ENCODE measurements at regions not wholly inside any gene's neighbourhood (a gene's known extent, or its start where the extent isn't known, plus 50 kb on each side); places are given as distances from the start of the nearest gene placed in this dataset.

DNA sequence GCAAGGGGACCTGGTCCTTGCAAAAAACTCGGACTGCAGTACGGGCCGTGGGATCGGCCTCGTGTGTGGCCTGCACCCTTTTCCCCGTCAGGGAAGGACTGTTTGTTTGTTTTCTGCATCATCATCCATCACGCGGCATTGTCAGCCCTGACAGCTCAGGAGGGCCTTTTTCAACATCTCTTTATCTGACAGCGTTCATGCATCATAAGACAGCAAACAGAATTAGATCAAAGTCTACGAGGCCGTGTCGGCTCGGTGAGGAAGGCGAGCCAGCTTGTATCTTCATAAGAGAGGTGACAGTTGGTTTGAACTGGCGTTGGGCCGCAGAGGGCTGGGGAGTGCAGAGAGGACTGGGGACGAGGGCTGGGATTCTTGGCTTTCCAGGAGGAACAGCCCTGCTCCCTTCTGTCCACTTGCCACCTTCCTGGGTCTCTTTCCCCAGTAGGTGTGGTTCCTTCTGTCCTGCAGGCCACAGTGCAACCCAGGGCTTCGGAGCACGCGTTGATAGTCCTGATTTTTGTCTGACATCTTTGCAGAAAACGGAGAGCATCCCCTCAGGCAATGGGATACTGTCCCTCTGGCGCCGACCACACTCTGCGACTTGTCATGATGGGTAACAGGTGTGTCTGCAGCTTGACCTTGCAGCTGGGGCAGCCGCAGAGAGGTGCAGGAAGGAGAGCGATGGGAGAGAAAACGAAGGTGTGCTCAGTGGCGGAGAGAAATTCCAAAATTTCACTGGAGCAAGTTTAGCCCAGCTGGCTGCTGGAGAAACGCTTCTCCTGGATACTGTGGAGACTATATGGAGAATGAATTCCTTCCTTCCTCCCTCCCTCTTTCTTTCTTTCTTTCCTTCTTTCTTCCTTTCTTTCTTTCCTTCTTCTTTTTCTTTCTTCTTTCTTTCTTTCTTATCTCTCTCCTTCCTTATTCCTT, 104.0 kb upstream of the SHOX start:
- no peaks in the 10 kb centered on the region for H3K27me3 Mint-ChIP-seq
- Histone ChIP-seq H3K36me3 (ENCODE audit: insufficient read depth, low read length) (no peaks in the 10 kb centered on the region), H3K27me3 (ENCODE audit: control insufficient read depth in 1 of 2, insufficient read depth in 2 of 2, low read length in 2 of 2) (no peaks in the 10 kb centered on the region), H3K9me3 (ENCODE audit: control insufficient read depth in 1 of 2, insufficient read depth in 1 of 2, low read length in 2 of 2) (peaks cover 5 to 55% of the 10 kb centered on the region in 2 experiments), H3K27ac (ENCODE audit: low read depth in 1 of 2, low read length in 2 of 2) (no peak overlapping the region), H3K4me1 (ENCODE audit: insufficient read depth, low read length) (no peaks in the 10 kb centered on the region), H3K4me3 (ENCODE audit: low read length) (no peak overlapping the region)
- ATAC-seq (ENCODE audit: poor library complexity) (no peak), DNase-seq (no peak)
- TF ChIP-seq, protein P1, sequence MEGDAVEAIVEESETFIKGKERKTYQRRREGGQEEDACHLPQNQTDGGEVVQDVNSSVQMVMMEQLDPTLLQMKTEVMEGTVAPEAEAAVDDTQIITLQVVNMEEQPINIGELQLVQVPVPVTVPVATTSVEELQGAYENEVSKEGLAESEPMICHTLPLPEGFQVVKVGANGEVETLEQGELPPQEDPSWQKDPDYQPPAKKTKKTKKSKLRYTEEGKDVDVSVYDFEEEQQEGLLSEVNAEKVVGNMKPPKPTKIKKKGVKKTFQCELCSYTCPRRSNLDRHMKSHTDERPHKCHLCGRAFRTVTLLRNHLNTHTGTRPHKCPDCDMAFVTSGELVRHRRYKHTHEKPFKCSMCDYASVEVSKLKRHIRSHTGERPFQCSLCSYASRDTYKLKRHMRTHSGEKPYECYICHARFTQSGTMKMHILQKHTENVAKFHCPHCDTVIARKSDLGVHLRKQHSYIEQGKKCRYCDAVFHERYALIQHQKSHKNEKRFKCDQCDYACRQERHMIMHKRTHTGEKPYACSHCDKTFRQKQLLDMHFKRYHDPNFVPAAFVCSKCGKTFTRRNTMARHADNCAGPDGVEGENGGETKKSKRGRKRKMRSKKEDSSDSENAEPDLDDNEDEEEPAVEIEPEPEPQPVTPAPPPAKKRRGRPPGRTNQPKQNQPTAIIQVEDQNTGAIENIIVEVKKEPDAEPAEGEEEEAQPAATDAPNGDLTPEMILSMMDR (IDR thresholded peaks at IDR 0.05): no peak
- ChIA-PET CTCF (no interaction called here), POLR2A (no interaction called here)
- H3K36me3 Mint-ChIP-seq (ENCODE audit: low read depth): no peaks in the 10 kb centered on the region
- intact Hi-C loops (cut with DNase I, micrococcal nuclease): no loop called here
- peaks cover 3% of the 10 kb centered on the region for H3K9me3 Mint-ChIP-seq
- no peak overlapping the region for H3K27ac Mint-ChIP-seq
- no peak overlapping the region for H3K4me3 Mint-ChIP-seq
- H3K4me1 Mint-ChIP-seq (ENCODE audit: low read depth): no peaks in the 10 kb centered on the region

DNA sequence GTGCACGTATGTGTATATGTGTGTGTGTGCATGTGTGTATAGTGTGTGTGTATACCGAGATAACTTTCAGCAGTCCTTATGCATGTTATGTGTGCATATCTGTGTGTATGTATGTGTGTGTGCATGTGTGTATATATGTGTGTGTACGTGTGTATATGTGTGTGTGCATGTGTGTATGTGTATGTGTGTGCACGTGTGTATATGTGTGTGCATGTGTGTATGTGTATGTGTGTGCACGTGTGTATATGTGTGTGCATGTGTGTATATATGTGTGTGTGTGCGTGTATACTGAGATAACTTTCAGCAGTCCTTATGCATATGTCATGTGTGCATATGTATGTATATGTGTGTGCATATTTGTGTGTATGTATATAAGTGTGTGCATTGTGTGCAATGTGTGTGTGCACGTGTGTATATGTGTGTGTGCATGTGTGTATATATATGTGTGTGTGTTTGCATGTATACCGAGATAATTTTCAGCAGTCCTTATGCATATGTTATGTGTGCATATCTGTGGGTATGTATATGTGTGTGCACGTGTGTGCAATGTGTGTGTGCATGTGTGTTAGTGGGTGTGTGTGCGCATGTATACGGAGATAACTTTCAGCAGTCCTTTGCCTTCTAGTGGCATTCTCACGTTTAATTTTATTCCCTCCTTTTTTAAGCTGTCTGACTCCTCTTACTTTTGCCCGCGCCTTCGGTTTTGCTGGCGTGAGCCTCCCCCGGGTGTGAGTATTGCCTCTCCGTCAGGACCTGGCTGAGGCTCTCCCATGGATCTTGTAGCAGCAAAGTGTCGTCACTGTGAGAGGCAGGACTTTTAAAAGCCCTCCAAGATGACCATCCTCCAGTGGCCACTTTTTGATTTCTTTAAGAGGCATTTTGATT, 99.6 kb upstream of the SHOX start:
- H3K27me3 Mint-ChIP-seq: no peaks in the 10 kb centered on the region
- intact Hi-C loops (cut with DNase I, micrococcal nuclease): no loop called here
- H3K9me3 Mint-ChIP-seq: peaks cover 3% of the 10 kb centered on the region
- DNase-seq: no peak
- TF ChIP-seq, protein P1 (IDR thresholded peaks at IDR 0.05): no peak
- Histone ChIP-seq H3K9me3 (ENCODE audit: control insufficient read depth in 1 of 2, insufficient read depth in 1 of 2, low read length in 2 of 2) (peaks cover 0 to 34% of the 10 kb centered on the region in 2 experiments), H3K27me3 (ENCODE audit: control insufficient read depth in 1 of 2, insufficient read depth in 2 of 2, low read length in 2 of 2) (no peaks in the 10 kb centered on the region), H3K27ac (ENCODE audit: low read depth in 1 of 2, low read length in 2 of 2) (no peak overlapping the region), H3K4me3 (ENCODE audit: low read length) (no peak overlapping the region), H3K4me1 (ENCODE audit: insufficient read depth, low read length) (no peaks in the 10 kb centered on the region), H3K36me3 (ENCODE audit: insufficient read depth, low read length) (no peaks in the 10 kb centered on the region)
- H3K4me1 Mint-ChIP-seq (ENCODE audit: low read depth): no peaks in the 10 kb centered on the region
- POLR2A ChIA-PET: no interaction called here
- ATAC-seq (ENCODE audit: poor library complexity): no peak
- no peaks in the 10 kb centered on the region for H3K36me3 Mint-ChIP-seq (ENCODE audit: low read depth)
- H3K4me3 Mint-ChIP-seq: no peak overlapping the region
- CTCF ChIA-PET: no interaction called here
- no peak overlapping the region for H3K27ac Mint-ChIP-seq

DNA sequence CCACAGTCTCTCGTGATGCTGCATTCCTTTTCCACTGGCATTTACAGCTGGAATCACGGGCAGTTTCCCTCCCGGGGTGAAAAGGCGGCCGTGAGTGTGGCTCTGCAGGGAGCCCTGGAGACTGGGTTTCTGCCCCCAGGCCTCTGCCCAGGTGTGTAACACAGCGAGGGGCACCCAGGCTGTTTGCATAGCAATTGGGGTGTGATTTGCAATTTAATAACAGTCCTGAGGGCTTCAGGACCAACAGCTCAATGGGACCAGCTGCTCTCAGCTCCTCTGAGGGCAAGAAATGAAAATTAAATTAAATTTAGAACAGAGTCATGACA, 99.0 kb upstream of the SHOX start:
- H3K36me3 ChIP-seq (ENCODE audit: insufficient read depth, low read length): no peaks in the 10 kb centered on the region
- peaks cover 0 to 34% of the 10 kb centered on the region in 2 experiments for H3K9me3 ChIP-seq (ENCODE audit: control insufficient read depth in 1 of 2, insufficient read depth in 1 of 2, low read length in 2 of 2)
- TF ChIP-seq, protein P1 (IDR thresholded peaks at IDR 0.05): no peak
- no peaks in the 10 kb centered on the region for H3K4me1 Mint-ChIP-seq (ENCODE audit: low read depth)
- no peak overlapping the region for H3K4me3 ChIP-seq (ENCODE audit: low read length)
- no peak overlapping the region for H3K27ac ChIP-seq (ENCODE audit: low read depth in 1 of 2, low read length in 2 of 2)
- H3K9me3 Mint-ChIP-seq: peaks cover 3% of the 10 kb centered on the region
- ChIA-PET CTCF (no interaction called here), POLR2A (no interaction called here)
- no peaks in the 10 kb centered on the region for H3K27me3 Mint-ChIP-seq
- ATAC-seq (ENCODE audit: poor library complexity) (no peak), DNase-seq (no peak)
- intact Hi-C loops (cut with DNase I, micrococcal nuclease): no loop called here
- H3K36me3 Mint-ChIP-seq (ENCODE audit: low read depth): no peaks in the 10 kb centered on the region
- no peak overlapping the region for H3K27ac Mint-ChIP-seq
- H3K27me3 ChIP-seq (ENCODE audit: control insufficient read depth in 1 of 2, insufficient read depth in 2 of 2, low read length in 2 of 2): no peaks in the 10 kb centered on the region
- H3K4me3 Mint-ChIP-seq: no peak overlapping the region
- no peaks in the 10 kb centered on the region for H3K4me1 ChIP-seq (ENCODE audit: insufficient read depth, low read length)

All from CD4-positive, alpha-beta T cell (primary cell).